GM04503 (cell line): ENCODE measurements at regions not wholly inside any gene's neighbourhood (a gene's known extent, or its start where the extent isn't known, plus 50 kb on each side); places are given as distances from the start of the nearest gene placed in this dataset.
"Not testable (repeated sequence)": the region's sequence is repeated elsewhere in the genome, so short reads cannot be mapped to it uniquely, and the experiment has no call there.

Source experiments
- DNase-seq: peaks from one replicate; pipeline ENCODE4 v3.0.0-alpha.2; 2012; ENCODE audit warnings: low read depth

GRCh38 chr12:65734226-65734625 lies 90.1 kb upstream of the HMGA2 start:
- no peak for DNase-seq

- DNase-seq: no peak
Observed at GRCh38 chr12:65739606-65740005, 84.7 kb upstream of the HMGA2 start.

- no peak for DNase-seq
Observed at GRCh38 chr12:65740506-65740872, 83.8 kb upstream of the HMGA2 start.

- DNase-seq: no peak
Observed at GRCh38 chr12:65740873-65741600, 83.2 kb upstream of the HMGA2 start.

GRCh38 chr12:65741656-65742017 lies 82.6 kb upstream of the HMGA2 start:
- DNase-seq: no peak

GRCh38 chr12:65742018-65743010 lies 82.0 kb upstream of the HMGA2 start:
- no peak for DNase-seq

GRCh38 chr12:65744236-65744840 lies 79.9 kb upstream of the HMGA2 start:
- not testable (repeated sequence) for DNase-seq

GRCh38 chr12:65747338-65747737 lies 76.9 kb upstream of the HMGA2 start:
- DNase-seq: no peak

GRCh38 chr12:65748332-65748731 lies 76.0 kb upstream of the HMGA2 start:
- no peak for DNase-seq

GRCh38 chr12:65754290-65754689 lies 70.0 kb upstream of the HMGA2 start:
- no peak for DNase-seq

GRCh38 chr12:65754744-65755595 lies 69.3 kb upstream of the HMGA2 start:
- DNase-seq: no peak

GRCh38 chr12:65755596-65755978 lies 68.7 kb upstream of the HMGA2 start:
- DNase-seq: no peak

- no peak for DNase-seq
Observed at GRCh38 chr12:65756267-65756666, 68.0 kb upstream of the HMGA2 start.

GRCh38 chr12:65756956-65757511 lies 67.2 kb upstream of the HMGA2 start:
- DNase-seq: no peak

- no peak for DNase-seq
Observed at GRCh38 chr12:65758401-65758800, 65.9 kb upstream of the HMGA2 start.

GRCh38 chr12:65759735-65760134 lies 64.5 kb upstream of the HMGA2 start:
- DNase-seq: no peak

- DNase-seq: no peak
Observed at GRCh38 chr12:65761301-65761700, 63.0 kb upstream of the HMGA2 start.

- DNase-seq: no peak
Observed at GRCh38 chr12:65764325-65764724, 60.0 kb upstream of the HMGA2 start.

- no peak for DNase-seq
Observed at GRCh38 chr12:65765436-65765813, 58.9 kb upstream of the HMGA2 start.

- no peak for DNase-seq
Observed at GRCh38 chr12:65769880-65770279, 54.4 kb upstream of the HMGA2 start.
